Fibroblast of mammary gland (primary cell): ENCODE measurements at regions not wholly inside any gene's neighbourhood (a gene's known extent, or its start where the extent isn't known, plus 50 kb on each side); places are given as distances from the start of the nearest gene placed in this dataset.

ENCODE experiments used
- DNase-seq: peaks from one replicate; pipeline ENCODE4 v3.0.0-alpha.2; 2010; ENCODE audit warnings: low read depth
- H3K4me3 ChIP-seq: 2 replicates; pipeline ENCODE4 v1.5.1; 2011; ENCODE audit warnings: low read depth, mild to moderate bottlenecking, low read length, moderate library complexity; ENCODE audit not compliant: control insufficient read depth
- TF ChIP-seq, protein P1 (sequence below): conservative IDR thresholded peaks from 2 replicates; pipeline ENCODE4 v1.5.1; 2011; ENCODE audit warnings: low read depth, low read length, inconsistent platforms; ENCODE audit not compliant: control insufficient read depth, insufficient read depth

DNA sequence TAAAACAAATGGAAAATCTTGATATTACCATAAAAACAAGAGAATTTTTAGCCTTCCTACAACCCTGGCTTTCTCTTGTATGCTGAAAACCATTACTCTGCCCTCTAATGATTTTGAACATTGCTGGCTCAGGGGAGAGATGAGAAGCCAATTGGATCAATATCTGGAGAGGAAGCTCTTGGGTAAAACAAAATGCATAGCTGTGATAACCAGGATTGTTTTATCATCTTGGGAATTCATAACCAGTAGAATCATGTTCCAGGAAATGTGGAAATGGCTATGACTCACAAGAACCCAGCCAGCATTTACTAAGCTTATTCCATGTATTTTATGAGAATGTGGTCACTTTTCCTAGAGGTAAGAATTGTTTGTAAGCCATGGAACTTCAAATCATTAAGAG, 51.1 kb upstream of the CTNND2 start:
- peak; percentile 51 for DNase-seq
- H3K4me3 ChIP-seq, result no peak overlapping the region
- TF ChIP-seq, protein P1, sequence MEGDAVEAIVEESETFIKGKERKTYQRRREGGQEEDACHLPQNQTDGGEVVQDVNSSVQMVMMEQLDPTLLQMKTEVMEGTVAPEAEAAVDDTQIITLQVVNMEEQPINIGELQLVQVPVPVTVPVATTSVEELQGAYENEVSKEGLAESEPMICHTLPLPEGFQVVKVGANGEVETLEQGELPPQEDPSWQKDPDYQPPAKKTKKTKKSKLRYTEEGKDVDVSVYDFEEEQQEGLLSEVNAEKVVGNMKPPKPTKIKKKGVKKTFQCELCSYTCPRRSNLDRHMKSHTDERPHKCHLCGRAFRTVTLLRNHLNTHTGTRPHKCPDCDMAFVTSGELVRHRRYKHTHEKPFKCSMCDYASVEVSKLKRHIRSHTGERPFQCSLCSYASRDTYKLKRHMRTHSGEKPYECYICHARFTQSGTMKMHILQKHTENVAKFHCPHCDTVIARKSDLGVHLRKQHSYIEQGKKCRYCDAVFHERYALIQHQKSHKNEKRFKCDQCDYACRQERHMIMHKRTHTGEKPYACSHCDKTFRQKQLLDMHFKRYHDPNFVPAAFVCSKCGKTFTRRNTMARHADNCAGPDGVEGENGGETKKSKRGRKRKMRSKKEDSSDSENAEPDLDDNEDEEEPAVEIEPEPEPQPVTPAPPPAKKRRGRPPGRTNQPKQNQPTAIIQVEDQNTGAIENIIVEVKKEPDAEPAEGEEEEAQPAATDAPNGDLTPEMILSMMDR, result no peak
